Brain microvascular endothelial cell (primary cell): ENCODE measurements at regions not wholly inside any gene's neighbourhood (a gene's known extent, or its start where the extent isn't known, plus 50 kb on each side); places are given as distances from the start of the nearest gene placed in this dataset.
"Not testable (repeated sequence)": the region's sequence is repeated elsewhere in the genome, so short reads cannot be mapped to it uniquely, and the experiment has no call there.

ENCODE experiments used
- DNase-seq: peaks from one replicate; pipeline ENCODE4 v3.0.0-alpha.2; 2020
- H3K27ac ChIP-seq: fragments of 250-450 bp; sonication (Bioruptor Pico); 2 replicates; pipeline ENCODE4 v1.5.1; 2020; ENCODE audit warnings: mild to moderate bottlenecking, moderate library complexity
- H3K27me3 ChIP-seq: fragments of 250-450 bp; sonication (Bioruptor Pico); replicated peaks from 2 replicates; pipeline ENCODE4 v1.5.1; 2020; ENCODE audit warnings: mild to moderate bottlenecking
- H3K36me3 ChIP-seq: fragments of 250-450 bp; sonication (Bioruptor Pico); replicated peaks from 2 replicates; pipeline ENCODE4 v1.5.1; 2020; ENCODE audit warnings: mild to moderate bottlenecking
- H3K4me3 ChIP-seq: 2 replicates; pipeline ENCODE4 v1.5.1; 2011; ENCODE audit warnings: low read depth, mild to moderate bottlenecking, control low read depth, low read length, moderate library complexity
- in situ Hi-C: cut with HindIII; loops from 2 replicates; pipeline ENCODE4 v1.10.0; 2017; ENCODE audit warnings: low sequenced_read_pairs, low pct_ligation_motif_present
- TF ChIP-seq, protein P1 (sequence below): IDR thresholded peaks from 2 replicates; pipeline ENCODE4 v1.5.1; 2011; ENCODE audit warnings: low read depth, mild to moderate bottlenecking, moderate library complexity, low read length, control low read depth, inconsistent platforms; ENCODE audit errors: missing control alignments

DNA sequence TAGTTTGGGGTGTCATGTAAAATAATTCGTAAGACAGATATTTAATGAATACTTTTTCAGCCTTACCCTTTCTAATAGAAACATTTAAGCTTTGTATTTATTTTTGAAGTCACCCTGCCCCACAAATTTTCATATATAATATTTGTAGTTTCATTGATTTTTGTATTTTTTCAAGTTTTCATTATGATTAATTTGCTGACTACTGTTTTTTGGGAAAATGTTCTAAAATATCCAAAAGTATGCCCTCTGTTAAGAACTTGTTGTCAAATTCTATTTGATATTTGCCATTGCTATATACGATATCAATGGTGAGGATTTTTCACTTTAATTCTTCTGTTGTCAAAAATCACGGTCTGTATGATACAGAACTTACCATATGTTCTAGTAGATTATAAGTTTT is 793.9 kb upstream of the CITED2 start:
- H3K4me3 ChIP-seq = no peak overlapping the region
- no peaks in the 10 kb centered on the region for H3K27me3 ChIP-seq
- TF ChIP-seq, protein P1, sequence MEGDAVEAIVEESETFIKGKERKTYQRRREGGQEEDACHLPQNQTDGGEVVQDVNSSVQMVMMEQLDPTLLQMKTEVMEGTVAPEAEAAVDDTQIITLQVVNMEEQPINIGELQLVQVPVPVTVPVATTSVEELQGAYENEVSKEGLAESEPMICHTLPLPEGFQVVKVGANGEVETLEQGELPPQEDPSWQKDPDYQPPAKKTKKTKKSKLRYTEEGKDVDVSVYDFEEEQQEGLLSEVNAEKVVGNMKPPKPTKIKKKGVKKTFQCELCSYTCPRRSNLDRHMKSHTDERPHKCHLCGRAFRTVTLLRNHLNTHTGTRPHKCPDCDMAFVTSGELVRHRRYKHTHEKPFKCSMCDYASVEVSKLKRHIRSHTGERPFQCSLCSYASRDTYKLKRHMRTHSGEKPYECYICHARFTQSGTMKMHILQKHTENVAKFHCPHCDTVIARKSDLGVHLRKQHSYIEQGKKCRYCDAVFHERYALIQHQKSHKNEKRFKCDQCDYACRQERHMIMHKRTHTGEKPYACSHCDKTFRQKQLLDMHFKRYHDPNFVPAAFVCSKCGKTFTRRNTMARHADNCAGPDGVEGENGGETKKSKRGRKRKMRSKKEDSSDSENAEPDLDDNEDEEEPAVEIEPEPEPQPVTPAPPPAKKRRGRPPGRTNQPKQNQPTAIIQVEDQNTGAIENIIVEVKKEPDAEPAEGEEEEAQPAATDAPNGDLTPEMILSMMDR = no peak
- H3K27ac ChIP-seq = no peak overlapping the region
- no peaks in the 10 kb centered on the region for H3K36me3 ChIP-seq
- DNase-seq = no peak
- in situ Hi-C loops = no loop called here

DNA sequence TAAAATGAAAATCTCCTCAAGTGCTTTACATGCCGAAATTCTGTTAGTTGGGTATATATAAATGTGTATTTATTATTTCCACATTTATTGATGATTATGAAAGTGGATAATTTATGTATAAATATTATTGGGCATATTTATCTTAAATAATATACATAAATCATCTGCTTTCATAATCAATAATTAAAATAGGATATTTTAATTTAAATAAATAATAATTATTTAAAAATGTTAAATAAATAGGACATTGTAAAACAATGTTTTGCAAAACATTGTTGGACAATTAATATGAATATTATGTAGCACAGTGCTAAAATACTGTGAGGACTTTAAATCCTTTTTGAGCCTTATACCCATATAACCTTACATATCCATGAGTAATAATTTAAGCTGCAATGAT is 786.5 kb upstream of the CITED2 start:
- DNase-seq = no peak
- no peaks in the 10 kb centered on the region for H3K27me3 ChIP-seq
- in situ Hi-C loops = no loop called here
- TF ChIP-seq, protein P1 = no peak
- no peak overlapping the region for H3K27ac ChIP-seq
- no peak overlapping the region for H3K4me3 ChIP-seq
- H3K36me3 ChIP-seq = no peaks in the 10 kb centered on the region

DNA sequence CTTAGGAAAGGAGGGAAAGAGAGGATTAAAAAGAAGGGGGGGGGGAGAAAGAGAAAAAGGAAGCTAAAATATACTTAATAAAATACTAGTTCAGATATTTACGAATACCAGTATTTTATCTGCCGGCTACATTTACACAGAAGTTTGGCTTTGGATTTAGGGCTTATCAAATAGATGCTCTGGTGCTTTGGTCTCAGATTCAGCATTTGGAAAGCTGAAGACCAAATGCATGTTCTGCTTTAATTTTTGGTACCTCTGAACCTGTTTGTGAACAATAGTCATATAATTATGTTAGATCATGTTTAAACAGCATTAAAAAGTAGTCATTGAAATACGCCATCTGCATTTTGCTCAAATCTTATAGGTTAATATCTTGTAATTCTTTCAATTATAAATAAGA is 786.0 kb upstream of the CITED2 start:
- Histone ChIP-seq H3K27me3 (no peaks in the 10 kb centered on the region), H3K36me3 (no peaks in the 10 kb centered on the region), H3K27ac (no peak overlapping the region), H3K4me3 (no peak overlapping the region)
- DNase-seq = no peak
- in situ Hi-C loops = no loop called here
- TF ChIP-seq, protein P1 = no peak

DNA sequence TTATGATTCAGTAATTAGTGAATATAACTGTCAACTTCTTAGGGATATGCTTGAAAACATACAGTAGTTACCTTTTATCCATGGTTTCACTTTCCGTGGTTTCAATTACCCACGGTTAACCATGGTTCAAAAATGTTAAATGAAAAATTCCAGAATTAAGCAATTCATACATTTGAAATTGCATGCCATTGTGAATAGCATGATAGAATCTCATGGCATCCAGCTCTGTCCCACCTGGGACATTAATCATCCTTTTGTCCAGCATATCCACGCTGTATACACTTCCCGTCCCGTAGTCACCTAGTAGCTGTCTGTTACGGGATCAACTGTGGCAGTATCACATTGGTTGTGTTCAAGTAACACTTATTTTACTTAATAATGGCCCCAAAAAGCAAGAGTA is 781.7 kb upstream of the CITED2 start:
- Histone ChIP-seq H3K4me3 (no peak overlapping the region), H3K27ac (no peak overlapping the region), H3K36me3 (no peaks in the 10 kb centered on the region), H3K27me3 (no peaks in the 10 kb centered on the region)
- TF ChIP-seq, protein P1 = no peak
- DNase-seq = no peak
- in situ Hi-C loops = no loop called here

DNA sequence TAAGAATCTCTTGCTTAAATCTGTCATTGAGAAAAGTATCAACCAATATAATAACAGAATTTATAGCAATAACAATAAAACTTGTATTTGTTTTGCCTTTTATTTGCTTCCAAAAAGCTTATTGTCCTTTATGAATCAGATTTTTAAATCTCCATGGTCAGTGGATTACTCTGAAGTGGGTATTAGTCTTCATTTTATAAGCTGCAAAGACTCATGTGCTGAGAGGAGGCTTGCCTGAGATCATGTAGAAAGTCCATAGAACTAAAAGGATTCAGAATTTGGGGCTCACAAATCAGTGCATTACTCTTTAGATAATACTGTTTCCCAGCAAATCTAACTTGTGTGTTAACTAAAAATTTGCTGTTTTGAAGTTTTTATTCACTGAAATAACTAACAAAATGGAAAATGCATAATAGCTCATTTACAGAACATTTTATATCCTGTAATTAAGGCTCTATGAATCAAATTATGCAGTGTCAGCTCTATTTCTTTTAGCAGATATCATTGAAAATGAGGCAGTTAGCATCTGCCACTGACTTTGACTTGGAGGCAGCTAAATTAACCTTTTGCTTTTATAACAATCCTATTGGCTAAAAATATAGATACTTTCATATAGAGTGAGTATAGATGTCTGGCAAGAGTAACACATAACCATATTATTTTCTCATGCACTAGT is 781.1 kb upstream of the CITED2 start:
- in situ Hi-C loops = no loop called here
- no peak for DNase-seq
- no peaks in the 10 kb centered on the region for H3K27me3 ChIP-seq
- H3K4me3 ChIP-seq = no peak overlapping the region
- no peaks in the 10 kb centered on the region for H3K36me3 ChIP-seq
- TF ChIP-seq, protein P1 = no peak
- H3K27ac ChIP-seq = no peak overlapping the region

DNA sequence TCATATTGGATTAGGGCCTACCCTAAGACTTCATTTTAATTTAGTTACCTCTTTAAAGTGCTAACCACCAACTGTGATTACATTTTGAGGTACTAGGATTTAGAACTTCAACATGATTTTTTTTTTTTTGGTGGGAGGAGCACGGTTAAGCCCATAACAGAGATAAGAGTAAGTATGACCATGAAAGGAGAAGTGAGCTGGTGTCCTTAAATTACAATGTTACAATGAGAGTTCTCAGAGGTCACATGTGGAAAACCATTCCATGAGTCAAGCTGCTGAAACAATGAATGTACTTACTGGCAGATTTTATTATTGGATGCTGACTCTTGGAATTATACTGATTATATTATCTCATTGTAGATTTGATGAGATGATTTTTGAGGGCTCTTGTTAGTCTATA is 779.3 kb upstream of the CITED2 start:
- Histone ChIP-seq H3K36me3 (no peaks in the 10 kb centered on the region), H3K27ac (no peak overlapping the region), H3K4me3 (no peak overlapping the region), H3K27me3 (no peaks in the 10 kb centered on the region)
- DNase-seq = no peak
- TF ChIP-seq, protein P1 = no peak
- in situ Hi-C loops = no loop called here

DNA sequence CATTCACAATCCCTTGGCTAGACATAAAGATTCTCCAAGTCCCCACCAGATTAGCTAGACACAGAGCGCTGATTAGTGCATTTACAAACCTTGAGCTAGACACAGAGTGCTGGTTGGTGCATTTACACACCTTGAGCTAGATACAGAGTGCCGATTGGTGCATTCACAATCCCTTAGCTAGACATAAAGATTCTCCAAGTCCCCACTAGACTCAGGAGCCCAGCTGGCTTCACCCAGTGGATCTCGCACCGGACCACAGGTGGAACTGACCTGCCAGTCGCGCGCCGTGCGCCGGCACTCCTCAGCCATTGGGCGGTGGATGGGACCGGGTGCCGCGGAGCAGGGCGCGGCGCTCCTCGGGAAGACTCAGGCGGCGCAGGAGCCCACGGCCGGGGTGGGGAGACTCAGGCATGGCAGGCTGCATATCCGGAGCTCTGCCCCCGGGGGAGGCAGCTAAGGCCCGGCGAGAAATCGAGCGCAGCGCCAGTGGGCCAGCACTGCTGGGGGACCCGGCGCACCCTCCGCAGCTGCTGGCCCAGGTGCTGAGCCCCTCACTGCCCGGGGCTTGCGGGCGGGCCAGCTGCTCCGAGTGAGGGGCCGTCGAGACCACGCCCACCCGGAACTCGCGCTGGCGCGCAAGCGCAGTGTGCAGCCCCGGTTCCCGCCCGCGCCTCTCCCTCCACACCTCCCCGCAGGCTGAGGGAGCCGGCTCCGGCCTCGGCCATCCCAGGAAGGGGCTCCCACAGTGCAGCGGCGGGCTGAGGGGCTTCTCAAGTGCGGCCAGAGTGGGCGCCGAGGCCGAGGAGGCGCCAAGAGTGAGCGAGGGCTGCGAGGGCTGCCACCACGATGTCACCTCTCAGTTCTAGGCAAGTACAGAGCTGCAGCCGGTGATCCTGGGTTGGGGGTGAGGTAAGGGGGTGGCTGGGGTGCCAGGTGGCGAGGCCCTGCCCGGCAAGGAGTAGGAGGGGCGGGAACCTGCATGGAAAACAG is 773.7 kb upstream of the CITED2 start:
- H3K4me3 ChIP-seq, H3K27ac ChIP-seq, DNase-seq, H3K27me3 ChIP-seq, H3K36me3 ChIP-seq, in situ Hi-C loops: not testable (repeated sequence)
